Eye (tissue), 1 donor: ENCODE measurements at regions not wholly inside any gene's neighbourhood (a gene's known extent, or its start where the extent isn't known, plus 50 kb on each side); places are given as distances from the start of the nearest gene placed in this dataset.
"Not testable (repeated sequence)": the region's sequence is repeated elsewhere in the genome, so short reads cannot be mapped to it uniquely, and the experiment has no call there.

Experiments
- DNase-seq: peaks from one replicate; pipeline ENCODE4 v3.0.0-alpha.2; 2015

DNA sequence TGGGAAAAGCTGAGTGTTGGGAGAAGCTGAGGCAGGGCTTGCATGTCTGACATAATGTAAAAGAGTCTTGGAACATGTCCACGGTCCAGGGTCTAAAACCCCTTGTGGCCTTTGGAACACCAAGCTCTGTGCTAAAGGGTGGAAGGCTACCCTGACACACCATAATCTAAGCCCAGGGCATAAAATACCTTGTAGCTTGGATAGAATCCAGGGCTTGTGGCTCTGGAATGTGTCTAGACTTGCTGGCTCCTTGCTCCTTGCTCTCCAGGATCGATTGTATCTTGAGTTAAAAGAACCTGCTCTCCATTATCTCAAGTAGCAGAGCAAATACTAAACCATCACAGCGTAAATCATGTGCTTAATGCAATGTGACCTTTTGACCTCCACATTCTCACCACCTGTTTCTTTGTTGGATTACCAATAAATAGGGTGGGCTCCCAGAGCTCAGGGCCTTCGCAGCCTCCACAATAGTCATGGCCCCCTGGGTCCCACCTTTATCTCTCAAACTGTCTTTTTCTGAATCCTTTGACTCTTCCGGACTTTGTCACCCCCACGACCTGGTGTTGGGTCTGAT lies 232.6 kb upstream of the CHORDC1 start:
- not testable (repeated sequence) for DNase-seq

DNA sequence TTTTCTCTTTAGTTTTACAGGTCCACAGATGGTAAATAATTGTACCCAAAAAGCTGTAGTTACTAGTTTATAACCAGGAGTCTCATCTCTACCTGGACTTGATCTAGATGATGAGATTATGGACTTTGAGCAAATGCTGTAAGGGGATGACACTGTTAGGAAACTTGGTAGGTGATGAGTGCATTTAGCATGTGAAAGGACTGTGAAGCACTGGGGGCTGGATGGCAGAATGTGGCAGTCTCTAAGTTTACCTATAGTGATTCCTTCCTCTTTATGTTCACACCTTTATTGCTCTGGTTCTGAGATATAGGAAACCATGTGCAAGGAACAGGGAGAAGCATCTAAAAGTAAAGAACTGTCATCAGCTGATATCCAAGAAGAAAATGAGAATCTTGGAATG lies 230.7 kb upstream of the CHORDC1 start:
- DNase-seq: no peak

DNA sequence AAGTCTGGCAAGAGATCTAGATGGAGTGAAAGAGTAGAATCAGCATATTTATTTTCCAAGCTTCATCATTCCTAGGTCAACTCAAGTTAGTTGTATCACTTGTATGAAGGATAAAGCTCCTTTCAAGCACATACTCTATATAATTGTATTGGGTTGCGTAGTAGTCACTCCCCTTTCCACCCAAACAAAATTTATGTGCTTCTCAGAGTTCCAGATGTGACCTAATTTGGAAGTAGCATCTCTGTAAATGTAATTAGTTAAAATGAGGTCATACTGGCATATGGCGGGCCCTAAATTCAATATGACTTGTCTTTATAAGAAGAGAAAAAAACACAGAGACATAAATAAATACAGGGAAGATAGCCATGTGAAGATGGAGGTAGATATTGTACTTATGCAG lies 226.8 kb upstream of the CHORDC1 start:
- no peak for DNase-seq

DNA sequence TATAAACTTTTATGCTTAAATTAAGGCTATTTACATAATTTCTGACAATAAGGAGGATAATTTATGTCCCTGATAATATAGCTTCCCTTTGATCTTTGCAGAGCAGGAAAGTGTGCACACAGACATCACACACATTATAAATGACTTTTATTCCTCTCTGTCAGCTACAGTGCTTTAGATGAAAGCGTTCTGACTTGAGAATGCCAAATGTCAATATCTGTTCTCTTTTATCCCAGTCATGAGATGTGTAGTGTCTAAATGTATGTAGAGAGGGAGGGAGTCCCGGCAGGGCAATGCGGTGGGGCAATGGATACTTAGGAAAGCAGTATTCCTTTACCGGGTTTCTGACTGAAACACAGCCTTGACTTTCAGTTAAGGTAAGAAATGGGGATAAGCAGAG lies 225.4 kb upstream of the CHORDC1 start:
- DNase-seq: peak; percentile 6

DNA sequence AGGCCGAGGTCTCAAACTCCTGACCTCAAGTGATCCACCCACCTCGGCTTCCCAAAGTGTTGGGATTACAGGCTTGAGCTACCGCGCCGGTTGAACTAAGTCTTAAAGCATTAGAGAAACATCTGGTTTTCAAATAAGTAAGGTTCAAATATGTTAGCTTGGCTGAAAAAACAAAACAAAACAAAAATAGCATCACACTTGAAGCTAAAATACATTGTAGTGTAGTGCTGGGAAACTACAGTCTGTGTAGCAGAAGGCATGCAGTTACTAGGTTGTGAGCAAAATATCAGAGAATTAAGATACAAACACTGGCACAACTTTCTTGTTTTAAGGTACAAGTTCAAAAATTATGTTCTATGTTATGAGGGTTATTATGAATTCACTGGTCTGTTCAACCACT lies 224.8 kb upstream of the CHORDC1 start:
- DNase-seq: no peak

DNA sequence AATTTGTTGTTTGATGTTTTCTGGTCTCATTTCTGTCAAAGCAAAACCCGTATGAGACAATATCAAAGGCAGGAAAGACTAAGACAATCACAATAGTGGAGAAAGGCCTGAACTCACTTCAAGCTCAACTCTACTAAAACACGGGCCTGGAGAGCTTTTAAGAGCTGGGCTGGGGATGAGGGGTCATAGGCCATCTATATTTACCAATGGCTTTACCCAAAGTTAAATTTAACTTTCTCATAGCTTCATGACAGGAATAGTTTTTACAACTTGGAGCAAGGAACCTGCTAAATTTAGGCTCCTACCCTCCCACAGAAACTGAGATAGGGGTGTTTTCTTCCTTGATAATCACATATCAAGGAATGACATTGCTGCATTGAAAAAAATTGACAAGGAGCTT lies 223.4 kb upstream of the CHORDC1 start:
- no peak for DNase-seq

DNA sequence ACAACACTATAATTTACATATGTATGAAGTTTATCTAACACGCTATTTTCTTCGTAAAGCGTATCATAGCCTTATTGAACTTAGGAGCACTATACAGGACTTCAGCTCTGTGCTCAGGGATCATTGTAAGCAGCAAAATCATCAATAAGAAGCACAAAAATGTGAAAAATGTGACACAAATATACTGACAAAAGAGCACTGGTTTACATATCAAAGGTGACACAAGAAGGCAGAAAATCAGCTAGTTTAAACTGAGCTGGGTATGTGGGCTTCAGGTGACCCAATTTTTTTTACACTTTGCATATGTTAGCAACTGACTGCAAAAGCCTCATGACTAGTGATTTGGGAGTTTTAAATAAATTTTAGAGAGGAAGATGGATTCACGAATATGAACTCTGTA lies 215.2 kb upstream of the CHORDC1 start:
- no peak for DNase-seq

DNA sequence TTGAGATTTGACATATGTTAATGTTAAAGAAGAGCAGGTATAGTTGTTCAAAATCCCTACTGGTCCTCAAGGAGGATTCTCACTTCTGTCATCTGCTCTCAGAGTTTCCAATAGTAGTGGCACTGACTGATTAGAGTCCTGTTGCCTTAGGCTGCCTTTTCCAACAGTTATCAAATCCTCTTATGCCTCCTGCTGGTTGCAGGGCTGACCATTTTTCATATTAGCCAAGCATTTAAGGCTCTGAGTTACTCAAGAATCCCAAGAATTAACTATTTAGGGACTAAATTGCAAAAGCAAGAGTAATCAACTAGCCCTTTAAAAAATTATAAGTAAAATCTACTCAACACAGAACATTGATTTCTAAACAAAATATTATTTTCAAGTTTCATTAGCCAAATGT lies 212.0 kb upstream of the CHORDC1 start:
- DNase-seq: no peak

DNA sequence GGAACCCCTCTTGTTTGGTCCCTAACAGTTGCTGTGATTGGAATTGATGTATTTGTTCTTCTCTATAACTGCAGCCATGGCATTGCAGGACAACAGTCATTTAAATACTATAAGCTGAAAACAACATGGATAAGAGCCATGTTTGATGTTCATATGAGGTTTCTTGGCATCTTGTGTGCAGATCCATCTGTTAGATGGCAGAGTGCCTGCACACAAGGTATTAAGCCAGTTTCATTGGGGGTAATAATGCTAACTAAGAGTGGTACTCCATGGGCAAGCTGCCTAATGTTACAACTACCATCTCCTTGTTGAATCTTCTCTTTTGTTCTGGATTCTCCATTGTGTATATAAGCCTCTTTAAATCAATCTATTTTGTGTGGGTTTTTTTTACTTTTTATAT lies 206.0 kb upstream of the CHORDC1 start:
- DNase-seq: no peak

DNA sequence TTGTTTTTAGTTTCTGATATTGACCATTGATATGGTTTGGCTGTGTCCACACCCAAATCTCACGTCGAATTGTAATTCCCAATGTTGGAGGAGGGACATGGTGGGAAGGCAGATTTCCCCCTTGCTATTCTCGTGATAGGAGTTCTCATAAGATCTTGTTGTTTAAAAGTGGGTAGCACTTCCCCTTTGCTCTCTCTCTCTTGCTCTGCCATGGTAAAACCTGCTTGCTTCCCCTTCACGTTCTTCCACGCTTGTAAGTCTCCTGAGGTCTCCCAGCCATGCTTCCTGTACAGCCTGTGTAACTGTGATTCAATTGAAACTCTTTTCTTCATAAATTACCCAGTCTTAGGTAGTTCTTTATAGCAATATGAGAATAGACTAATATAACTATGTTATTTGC lies 203.6 kb upstream of the CHORDC1 start:
- DNase-seq: no peak

DNA sequence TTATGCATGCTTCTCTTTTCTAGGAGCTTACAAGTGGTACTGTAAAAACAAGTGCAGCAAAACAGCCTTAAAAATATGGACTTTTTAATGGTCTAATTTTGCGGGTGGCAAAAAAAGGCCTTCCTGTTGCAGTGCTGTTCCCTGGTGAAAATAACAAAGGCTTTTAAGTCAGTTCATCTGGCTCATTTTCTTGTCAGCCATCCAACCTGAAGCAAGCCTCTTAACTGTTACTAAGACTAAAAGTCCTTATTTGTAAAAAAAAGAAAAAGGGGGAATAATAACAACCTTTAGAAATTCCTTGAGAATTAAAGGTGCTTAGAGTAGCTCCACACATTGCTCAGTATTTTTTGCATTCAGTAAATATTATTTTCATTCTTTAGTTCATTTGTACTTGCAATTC lies 200.5 kb upstream of the CHORDC1 start:
- no peak for DNase-seq

DNA sequence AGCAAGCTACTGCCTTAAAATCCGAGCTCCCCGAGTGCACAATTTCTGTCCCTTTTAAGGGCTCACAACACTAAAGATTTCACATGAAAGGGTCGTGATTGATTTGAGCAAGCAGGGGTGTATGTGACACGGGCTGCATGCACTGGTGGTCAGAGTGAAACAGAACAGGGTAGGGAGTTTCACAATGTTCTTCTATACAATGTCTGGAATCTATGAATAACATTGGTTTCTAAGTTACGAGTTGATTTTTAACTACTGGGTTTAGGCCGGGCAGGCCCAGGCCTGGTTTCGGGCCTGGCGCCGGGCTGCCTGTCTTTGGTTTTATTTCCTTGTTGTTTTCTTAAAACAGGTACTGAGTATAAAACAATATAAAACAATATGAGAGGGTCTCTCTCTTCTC lies 199.9 kb upstream of the CHORDC1 start:
- not testable (repeated sequence) for DNase-seq

DNA sequence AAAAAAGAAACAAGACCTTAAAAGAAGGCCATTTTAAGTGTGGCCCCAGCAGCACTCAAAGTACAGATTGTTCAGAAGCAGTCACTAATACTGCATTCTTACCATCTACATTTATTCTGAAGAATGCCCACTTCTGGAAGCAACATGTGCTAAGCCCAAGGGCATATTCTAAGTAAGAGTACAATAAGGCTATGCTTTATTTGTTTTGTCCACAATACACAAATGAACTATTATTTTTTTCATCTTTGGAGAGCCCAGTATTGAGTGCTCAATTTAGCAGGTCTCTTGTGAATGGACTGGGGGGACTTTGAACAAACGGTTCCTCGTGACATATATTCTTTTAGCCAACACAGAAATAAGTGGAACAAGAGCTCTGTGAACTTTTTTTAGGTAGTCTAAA lies 191.4 kb upstream of the CHORDC1 start:
- DNase-seq: no peak

DNA sequence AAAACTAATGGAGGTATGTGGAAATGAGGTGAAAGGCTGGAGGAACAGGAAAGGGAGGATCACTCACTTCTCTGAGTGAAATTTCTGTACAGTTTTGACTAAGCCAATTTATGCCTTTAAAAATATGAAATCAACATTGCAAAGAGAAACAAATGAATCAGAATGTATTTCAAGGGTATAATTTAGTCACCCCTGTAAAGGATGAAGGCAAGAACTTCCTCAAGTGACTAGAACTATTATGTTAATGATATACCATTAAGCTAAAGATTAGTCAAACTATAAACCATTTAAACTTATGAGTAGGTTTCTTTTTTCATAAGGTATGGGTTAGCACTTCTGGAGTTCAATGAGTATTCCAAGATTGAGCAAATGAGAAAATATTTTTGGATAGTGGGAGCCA lies 184.5 kb upstream of the CHORDC1 start:
- DNase-seq: no peak

DNA sequence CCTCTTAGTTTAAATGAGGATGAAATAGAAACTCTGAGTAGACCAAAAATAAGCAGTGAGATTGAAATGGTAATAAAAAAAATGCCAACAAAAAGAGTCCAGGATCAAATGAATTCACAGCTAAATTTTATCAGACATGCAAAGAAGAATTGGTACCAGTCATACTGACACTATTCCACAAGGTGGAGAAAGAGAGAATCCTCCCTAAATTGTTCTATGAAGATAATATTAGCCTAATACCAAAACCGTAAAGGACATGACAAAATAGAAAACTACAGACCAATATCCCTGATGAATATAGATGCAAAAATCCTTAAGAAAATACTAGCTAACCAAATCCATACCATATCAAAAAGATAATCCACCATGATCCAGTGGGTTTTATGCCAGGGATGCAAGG lies 169.8 kb upstream of the CHORDC1 start:
- no peak for DNase-seq

DNA sequence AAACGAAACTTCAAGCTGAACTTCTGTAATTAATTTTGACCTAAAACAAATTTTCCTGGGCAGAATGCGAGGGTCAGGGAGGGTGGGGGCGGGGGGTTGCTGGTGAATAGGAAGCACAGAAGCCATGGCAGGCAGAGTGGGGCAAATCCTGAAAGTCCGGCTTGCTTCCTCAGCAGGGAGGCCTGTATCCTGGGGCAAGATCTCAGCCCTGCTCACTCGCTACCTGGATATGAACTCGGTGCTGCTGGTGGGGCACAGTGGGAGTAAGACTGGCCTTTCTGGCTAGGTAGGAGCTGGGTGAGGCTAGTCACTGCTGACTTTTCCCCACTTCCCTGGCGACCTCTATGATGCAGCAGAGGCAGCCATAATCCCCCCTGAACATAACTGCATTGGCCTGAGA lies 168.9 kb upstream of the CHORDC1 start:
- DNase-seq: no peak

DNA sequence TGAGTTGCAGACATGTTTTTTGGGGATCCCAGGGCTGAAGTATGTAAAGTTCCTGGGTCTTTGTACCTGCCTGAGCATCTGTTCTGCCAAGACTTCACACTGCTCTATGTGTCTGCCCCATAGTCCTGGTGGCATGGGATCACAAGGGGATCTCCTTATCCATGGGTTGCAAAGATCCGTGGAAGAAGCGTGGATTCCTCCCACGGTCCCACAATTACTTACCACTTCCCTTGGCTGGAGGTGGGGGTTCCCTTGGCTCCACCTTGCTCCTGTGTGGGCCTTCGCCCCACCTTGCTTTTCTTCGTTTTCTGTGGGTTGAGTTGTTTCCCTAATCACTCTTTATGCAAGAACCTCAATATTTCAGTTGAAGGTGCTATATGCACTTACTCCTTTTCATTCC lies 157.4 kb upstream of the CHORDC1 start:
- no peak for DNase-seq

DNA sequence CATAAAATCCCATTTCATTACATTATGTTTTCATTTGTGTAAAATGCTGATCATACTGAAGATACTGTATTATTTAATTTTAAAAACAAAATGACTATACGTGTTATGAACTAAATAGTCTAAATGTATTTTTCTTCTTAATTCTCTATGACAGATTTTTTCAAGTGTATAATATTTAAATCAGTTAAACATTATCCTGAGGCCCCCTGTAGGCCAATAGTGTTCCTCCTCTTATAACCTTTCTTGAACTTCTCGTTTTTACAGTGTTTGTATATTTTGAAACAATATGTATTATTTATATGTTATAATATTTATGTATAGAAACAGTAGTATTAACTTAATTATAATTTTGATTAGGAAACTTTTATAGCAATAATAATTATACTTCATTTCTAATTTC lies 151.1 kb upstream of the CHORDC1 start:
- DNase-seq: no peak

DNA sequence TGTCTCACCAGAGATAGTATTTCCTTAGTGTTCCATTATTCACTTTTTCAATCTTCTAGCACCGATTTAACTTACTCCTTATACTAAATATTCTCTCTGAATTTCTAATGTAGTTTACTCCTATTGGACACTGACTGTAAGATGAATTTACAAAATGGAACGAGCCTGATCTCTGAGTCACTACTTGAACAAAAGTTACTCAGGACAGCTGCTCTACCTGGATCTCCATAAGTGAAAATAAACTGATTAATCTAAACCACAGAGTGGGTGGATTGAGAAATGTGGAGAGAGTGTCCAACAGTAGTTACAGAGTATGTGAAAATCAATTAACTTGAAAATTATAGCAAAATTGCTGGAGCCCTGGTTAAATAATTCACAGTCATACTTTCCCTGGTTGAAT lies 141.7 kb upstream of the CHORDC1 start:
- no peak for DNase-seq

DNA sequence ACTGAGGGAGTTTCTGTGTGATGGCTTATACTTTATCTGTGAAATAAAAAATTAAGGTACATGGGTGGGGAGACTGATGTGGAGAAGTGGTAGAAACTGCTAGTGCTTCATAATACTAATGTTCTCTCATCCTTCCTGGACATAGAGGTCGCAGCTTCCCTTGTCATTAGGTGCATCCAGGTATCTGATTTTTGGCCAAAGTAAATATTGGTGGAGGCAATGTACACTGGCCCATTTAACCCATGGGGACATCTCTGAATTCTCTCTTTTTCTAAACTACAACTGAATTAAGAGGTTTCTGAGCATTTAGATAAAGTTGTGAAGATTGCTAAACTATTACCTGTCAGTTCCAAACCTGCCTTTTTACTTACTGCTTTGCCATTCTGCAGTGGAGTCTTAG lies 140.9 kb upstream of the CHORDC1 start:
- no peak for DNase-seq

DNA sequence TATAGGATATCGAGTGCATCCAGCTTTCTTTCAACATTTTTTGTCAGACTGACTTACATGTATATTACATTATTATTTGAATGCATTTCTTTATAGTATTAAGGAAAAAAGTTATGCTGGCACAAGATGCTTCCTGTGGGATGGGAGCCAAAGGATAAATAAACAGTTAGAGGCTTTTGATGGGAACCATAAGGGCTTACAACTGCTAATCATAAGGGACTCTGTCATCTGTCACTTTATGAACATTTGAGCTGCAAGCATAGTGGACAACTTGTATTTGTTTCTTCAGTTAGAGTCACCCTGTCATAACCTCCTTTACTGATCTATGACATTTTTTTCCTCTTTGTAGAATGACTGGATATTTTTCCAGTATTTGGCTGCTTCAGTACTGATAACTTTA lies 132.4 kb upstream of the CHORDC1 start:
- DNase-seq: peak; percentile 2

DNA sequence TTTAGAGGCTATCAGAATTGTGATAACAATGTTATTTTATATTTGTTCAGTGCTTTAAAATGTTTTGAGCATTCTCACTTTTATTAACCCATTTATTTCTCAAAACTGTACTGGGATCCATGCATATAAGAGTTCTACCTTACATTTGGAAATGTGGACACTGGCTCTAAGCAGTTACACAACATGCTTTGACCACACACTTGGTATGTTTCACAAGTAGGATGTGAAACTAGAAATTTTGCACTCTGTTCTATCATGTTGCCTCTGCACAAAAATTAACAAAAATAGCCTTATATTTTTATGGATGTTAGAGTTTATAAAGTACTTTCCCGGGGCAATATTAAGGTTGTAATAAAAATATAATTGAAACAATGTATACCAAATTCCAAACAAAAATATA lies 126.9 kb upstream of the CHORDC1 start:
- DNase-seq: no peak

DNA sequence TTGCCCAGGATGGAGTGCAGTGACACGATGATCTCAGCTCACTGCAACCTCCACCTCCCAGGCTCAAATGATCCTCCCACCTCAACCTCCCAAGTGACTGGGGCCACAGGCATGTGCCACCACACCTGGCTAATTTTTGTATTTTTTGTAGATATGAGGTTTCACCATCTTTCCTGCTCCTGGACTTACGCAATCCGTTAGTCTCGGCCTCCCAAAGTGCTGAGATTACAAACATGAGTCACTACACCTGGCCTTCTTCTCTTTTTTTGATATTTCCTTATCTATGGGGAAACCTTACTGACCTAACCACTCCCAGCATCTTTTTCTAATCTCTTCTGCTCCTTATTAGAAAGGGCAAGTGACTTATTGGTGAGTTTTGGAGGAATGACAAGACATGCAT lies 121.7 kb upstream of the CHORDC1 start:
- DNase-seq: no peak

DNA sequence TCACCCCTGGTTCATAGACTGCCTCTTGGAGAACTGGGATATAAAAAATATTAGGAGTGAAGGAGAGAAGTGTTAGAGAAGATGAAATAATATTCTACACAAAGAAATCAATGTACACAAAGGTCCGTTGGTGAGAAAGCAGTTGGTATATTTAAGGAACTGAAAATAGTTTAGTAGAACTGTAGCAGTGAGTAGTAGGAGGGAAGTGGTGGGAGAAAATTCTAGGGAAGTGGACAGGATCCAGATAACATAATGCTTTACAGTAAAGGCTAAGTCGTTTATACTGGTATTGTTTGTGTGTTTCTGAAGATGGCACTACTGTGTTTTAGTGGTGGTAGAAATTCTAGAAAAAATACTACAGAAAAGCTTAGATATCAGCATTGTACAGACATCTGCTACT lies 120.8 kb upstream of the CHORDC1 start:
- DNase-seq: no peak

DNA sequence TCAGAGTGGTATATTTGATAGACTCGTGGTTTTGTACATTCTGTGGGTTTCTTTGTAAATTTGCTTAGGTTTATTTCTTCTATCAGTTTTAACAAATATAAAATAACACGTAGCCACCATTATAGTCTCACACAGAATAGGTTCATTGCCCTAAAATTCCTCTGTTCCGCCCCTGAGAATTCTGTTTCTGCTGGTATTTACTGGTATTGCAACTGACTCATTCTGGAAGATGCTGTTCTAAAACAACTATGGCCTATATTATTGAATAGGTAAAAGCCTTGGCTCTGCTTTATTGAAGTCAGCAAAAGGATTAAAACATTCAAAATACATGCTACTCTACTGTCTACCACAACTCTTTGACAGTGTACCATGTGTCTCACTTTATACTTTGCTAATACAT lies 119.1 kb upstream of the CHORDC1 start:
- no peak for DNase-seq

DNA sequence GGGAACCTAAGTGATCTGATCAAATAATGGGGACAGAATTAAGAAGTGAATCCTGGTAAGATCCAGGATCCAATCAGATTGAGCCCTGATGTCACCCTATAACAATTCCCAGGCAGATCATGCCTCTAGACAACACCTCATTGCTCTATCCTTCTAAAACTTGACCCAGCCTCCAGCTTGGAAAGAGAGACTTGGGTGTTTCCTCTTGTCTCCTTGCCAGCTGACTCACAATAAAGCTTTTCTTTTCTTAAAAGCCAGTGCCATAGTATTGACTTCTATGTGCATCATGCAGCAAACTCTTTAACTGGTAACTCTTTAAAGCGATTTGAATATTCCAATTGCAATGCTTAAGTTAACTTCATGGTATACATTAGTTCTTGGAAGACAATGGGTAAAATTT lies 109.6 kb upstream of the CHORDC1 start:
- DNase-seq: no peak
